ENCODE measurements at regions not wholly inside any gene's neighbourhood (a gene's known extent, or its start where the extent isn't known, plus 50 kb on each side); places are given as distances from the start of the nearest gene placed in this dataset.
"Not testable (repeated sequence)": the region's sequence is repeated elsewhere in the genome, so short reads cannot be mapped to it uniquely, and the experiment has no call there.

DNA sequence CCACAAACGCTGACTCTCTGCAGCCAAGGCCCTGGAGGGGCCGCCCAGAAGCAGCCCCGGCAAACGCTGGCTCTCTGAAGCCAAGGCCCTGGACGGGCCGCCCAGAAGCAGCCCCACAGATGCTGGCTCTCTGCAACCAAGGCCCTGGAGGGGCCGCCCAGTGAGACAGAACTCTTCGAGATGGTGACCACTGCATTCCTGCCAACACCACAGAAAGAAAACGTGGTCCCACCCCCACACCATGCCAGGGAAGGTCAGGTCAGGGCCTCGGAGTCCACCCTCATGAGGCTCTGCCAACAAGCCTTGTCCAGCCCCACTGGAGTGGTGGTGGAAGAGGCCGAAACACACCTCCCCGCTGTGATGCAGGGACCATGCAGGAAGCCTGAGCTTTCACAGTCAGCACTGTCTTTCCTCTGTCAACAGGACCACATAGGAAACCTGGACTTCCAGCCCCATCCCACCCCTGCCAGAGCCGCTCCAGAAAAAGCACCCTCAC lies 97.5 kb downstream of the DLL1 start:
- no peak for DNase-seq (ENCODE audit: low spot score)

DNA sequence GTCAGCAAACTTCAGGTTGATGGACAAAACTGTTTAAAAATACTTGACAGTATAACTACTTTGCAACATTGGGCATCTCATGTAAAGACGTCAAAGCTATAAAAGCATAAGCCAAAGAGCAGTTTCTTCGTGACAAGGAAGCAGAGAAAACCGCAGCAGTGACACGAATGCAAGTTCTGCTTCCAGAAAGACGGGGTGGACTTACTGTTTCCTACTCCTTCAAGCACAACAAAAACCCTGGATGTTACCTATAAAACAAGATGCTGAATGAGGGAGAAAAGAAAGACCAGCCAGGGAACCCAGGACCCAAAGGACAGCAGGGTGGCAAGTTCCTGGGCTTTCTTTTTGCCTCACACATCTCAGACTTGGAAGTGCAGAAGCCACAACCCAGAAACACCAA lies 98.0 kb downstream of the DLL1 start:
- DNase-seq (ENCODE audit: low spot score), result no peak

- not testable (repeated sequence) for DNase-seq (ENCODE audit: low spot score)
Observed at GRCh38 chr6:170192101-170192500, 98.8 kb downstream of the DLL1 start.

DNA sequence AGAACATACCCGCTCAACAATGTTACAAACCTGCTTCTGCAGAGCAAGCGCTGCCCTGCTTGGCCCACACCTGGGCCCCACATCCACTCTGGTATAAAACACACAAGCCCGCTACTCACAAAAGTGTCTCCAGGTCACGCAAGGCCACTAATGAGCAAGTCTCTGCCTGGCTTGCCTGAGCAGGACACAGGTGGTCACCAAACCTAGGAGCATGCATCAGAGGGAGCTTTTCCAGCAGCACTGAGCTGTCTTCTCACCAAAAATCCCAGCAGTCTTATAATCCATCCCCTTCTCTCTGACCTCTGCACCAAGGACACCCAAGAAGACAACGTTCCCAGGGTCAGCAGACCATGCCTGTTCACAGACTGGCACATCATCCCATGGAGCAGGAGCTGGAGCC lies 100.8 kb downstream of the DLL1 start:
- DNase-seq (ENCODE audit: low spot score), result no peak

GRCh38 chr6:170189236-170189635 lies 101.6 kb downstream of the DLL1 start:
- no peak for DNase-seq (ENCODE audit: low spot score)

DNA sequence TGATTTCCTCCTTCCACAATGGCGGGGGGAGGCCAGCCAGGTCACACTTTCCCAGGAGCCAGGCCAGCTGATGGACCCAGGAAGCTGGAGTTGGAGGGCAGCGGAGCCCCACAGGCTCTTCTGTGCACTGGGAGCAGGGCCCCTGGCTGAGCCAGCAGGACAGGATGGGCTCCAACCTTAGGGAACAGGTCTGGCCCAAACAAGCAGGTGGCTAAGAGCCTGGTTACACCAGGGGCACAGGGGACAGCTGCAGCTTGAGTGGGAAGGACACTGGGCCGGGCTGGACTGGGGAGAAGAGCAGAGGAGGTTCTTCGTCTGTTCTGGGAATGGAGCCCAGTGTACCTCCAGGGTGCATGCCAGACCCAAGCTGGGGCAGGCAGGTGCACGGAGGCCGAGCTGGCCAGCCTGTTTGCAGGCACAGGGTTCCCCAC lies 102.3 kb downstream of the DLL1 start:
- no peak for DNase-seq (ENCODE audit: low spot score)

DNA sequence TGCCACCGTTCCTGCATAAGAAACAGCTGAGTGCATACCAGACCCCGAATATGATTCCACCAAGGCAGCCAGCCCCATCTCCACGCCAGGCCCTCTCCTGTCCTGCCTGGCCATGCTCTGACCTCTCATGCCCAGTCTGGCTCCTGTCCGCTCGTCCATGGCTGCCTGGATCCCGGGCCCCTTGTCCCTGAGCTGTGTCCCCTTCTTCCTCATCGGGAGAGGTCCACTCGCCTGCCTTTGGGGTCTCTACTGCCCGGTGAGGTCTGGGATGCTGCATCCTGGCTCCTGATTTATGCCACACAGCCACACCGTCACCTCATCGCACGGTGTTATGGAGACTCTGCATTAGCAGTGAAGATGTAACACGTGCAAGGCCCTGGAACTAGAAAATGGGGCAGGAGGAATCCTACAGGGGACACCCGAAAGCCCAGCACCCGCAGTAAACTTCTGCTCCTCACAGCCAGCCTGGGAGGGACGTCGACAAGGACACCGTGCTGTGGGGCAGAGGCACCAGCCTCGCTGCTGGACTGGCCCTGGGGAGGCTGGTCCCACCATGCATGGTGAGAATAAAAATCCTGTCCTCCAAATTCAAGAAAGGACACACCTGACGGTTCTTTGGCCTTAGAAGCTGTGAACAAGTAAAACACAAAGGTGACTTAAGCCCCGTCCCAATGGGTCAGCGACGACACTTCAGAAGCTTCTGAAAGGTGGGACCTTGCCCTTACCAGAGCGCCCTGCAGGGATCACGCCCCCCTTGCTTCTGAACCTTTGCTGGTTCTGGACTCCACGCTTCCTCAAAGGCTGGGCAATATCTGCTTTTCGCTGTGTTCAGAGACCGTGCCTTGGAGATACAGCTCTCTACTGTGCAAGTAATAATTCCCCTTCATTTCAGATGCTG lies 103.0 kb downstream of the DLL1 start:
- no peak for DNase-seq (ENCODE audit: low spot score)

DNA sequence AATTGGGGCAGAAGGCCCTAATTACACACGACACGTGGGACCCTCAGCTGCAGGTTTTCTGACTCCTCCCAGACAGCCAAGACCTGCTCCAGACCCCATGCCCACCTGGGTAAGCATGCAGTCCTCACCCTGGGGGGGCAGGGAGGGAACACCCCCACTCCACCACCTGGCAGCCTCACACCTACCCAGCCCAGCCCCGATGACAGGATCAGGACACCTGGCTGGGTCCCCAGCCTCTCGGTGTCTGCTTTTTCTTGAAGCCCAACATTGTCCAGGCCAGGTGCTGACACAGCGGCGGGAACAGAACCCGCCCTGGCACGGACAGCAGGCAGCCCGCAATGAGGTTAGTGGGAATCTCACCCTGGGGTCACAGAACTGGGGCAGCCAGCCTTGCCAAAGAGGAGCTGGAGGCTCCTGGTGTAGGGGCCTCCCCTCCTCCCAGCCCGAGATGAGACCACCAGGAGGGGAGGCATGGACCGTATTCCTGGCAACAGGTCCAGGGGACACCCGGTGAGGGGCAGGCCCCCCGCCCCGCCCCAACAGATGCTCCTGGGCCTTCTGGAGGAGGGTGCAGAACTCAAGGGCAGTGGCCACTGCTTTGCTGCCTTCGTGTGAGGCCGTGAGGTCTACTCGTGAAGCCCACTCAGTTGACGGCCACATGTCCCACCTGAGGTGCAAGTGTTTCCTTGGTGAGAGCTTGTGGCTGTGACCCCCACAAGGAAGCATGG lies 103.8 kb downstream of the DLL1 start:
- no peak for DNase-seq (ENCODE audit: low spot score)

GRCh38 chr6:170186006-170186935 lies 104.6 kb downstream of the DLL1 start:
- DNase-seq (ENCODE audit: low spot score), result no peak

GRCh38 chr6:170185175-170185978 lies 105.5 kb downstream of the DLL1 start:
- no peak for DNase-seq (ENCODE audit: low spot score)

DNA sequence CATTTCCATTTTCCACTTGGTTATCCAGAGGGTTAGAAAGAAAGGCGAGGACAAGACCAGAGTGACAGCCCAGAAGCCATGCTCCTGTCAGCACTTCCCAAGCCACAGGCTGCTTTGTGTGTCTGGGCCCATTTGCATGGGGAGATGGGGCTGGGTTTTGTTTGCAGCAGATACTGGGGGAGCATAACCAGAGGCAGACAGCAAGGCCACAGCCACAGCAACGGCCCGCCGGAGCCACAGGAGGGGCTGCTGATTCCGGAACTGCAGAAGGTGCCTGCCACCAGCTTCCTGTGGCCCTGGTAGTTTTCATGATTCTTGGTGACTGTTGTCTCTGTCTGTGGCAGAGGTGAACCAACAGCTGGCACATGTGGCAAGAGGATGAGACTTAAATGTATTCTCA lies 106.6 kb downstream of the DLL1 start:
- no peak for DNase-seq (ENCODE audit: low spot score)

GRCh38 chr6:170183521-170183920 lies 107.4 kb downstream of the DLL1 start:
- no peak for DNase-seq (ENCODE audit: low spot score)

DNA sequence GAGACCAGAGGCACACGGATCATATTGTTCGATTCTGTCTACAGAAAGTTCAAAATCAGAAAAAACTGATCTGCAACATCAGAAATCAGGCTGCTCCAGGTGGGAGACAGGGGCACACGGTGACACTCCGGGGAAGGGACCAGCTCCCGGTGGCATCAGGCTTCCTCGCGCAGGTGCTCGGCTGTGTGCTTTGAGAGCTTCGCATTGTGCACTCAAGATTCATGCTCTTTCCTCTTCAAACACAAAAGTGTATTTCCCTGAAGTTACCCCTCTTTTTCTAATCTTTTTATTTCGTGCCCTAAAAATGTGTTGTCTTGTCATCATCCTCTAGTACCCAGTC lies 108.1 kb downstream of the DLL1 start:
- no peak for DNase-seq (ENCODE audit: low spot score)

GRCh38 chr6:170182093-170182780 lies 108.6 kb downstream of the DLL1 start:
- DNase-seq (ENCODE audit: low spot score), result no peak

GRCh38 chr6:170181338-170181690 lies 109.6 kb downstream of the DLL1 start:
- no peak for DNase-seq (ENCODE audit: low spot score)

DNA sequence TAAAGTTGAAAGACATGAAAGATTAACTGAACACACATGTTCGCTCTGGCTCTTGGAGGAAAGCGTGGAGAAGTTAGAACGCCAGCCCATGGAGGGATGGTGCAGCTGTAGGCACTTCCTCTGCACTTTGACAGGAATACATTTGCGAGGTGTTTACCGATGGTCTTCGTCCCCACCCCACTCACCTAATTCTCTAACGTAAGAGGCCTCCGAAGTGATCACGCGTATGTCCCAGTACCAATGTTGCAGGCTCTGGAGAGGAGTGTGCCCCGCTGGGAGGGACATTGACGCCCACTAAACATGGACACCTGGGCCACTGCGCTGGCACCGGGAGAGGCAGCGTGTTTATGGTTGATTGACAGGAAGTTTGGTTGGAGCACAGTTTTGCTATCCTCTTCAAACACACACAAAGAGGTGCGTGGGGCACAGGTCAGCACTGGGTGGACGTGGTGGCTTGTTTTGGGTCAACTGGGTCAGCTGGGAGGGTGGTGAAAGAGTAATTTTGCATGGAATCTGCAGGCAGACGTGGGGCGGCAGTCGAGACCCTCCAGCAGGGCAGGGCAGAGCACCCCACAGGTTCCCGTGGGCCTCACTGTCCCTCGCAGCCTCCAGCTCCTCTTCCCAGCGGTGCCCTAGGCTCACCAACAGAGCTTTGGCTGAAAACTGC lies 110.1 kb downstream of the DLL1 start:
- DNase-seq (ENCODE audit: low spot score), result no peak

DNA sequence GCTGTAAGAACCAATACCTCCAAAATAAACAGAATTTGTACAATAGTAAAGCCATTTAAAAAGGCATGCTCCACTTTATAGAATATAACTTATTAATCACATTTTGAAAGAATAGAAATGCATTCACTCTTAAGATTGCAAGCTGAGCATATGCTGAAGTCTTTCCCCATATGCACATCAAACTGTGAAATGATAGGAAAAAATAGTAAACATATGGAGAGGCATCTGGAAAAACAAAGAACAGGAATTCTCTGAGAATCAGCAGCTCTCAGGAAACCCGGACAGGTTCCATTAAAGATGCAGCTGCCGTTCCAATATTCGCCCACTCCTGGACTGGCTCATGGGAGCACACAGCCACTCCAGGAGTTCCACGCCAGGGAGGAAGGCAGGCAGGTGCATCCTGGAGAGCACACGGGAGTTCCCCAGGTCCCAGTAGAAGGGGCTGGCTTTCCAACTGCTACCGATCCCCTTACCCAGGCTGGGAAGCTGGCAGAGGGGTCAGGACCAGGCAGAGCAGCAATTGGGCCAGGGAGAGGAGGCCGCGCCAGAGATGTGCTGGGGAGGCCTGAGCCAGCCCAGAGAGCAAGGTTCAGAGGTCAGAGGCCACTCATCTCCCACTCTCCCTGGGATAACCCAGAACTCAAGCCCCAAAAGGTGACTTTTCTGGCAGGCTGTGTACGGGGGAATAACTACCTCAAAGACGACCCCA lies 111.1 kb downstream of the DLL1 start:
- DNase-seq (ENCODE audit: low spot score), result no peak

- no peak for DNase-seq (ENCODE audit: low spot score)
Observed at GRCh38 chr6:170178561-170179477, 112.1 kb downstream of the DLL1 start.
